Uterus (tissue), 3 donors: ENCODE measurements at regions not wholly inside any gene's neighbourhood (a gene's known extent, or its start where the extent isn't known, plus 50 kb on each side); places are given as distances from the start of the nearest gene placed in this dataset.

Source experiments
- DNase-seq, 2 donors: peaks; one replicate each; pipeline ENCODE4 v3.0.0-alpha.2; 2019 to 2020
- H3K27ac ChIP-seq, 2 donors: fragments of 200-600 bp; sonication (generic); 1 replicate in 1 of 2; 2 replicates in 1 of 2; pipeline ENCODE4 v1.5.1; 2016 to 2018
- H3K27me3 ChIP-seq, 2 donors: fragments of 200-600 bp; sonication (generic); one replicate each; pipeline ENCODE4 v1.5.1; 2018 to 2019; ENCODE audit warnings: control low read depth in 1 of 2
- H3K36me3 ChIP-seq, 2 donors: fragments of 200-600 bp; sonication (generic); one replicate each; pipeline ENCODE4 v1.5.1; 2019; ENCODE audit warnings: control low read depth in 1 of 2
- H3K4me1 ChIP-seq, 2 donors: fragments of 200-600 bp; sonication (generic); one replicate each; pipeline ENCODE4 v1.5.1; 2018 to 2019; ENCODE audit warnings: control low read depth in 1 of 2
- H3K4me3 ChIP-seq, 2 donors: fragments of 200-600 bp; sonication (generic); 1 replicate in 1 of 2; 2 replicates in 1 of 2; pipeline ENCODE4 v1.5.1; 2018 to 2019; ENCODE audit warnings: mild to moderate bottlenecking in 1 of 2
- H3K9me3 ChIP-seq, 2 donors: fragments of 200-600 bp; sonication (generic); one replicate each; pipeline ENCODE4 v1.5.1; 2019; ENCODE audit warnings: control low read depth in 1 of 2
- CTCF ChIP-seq, 4 experiments: fragments of 200-600 bp in 2 of 4; fragments of 450-650 bp in 2 of 4; sonication (generic) in 2 of 4; IDR thresholded peaks; one replicate each; pipeline ENCODE4 v1.5.1; 2016 to 2019; ENCODE audit warnings: antibody characterized with exemption in 4 of 4, mild to moderate bottlenecking in 2 of 4, moderate library complexity in 1 of 4
- POLR2A ChIP-seq, 2 donors: fragments of 450-650 bp; IDR thresholded peaks; one replicate each; pipeline ENCODE4 v1.6.1; 2016; ENCODE audit warnings: antibody characterized with exemption in 2 of 2, mild to moderate bottlenecking in 1 of 2, moderate library complexity in 1 of 2
- intact Hi-C: fragments of 100-400 bp; cut with DNase I; formaldehyde crosslinking; loops from one replicate; pipeline ENCODE4 v1.15.1; 2023; ENCODE audit warnings: low total_unique reads
- donor health status: DM: yes; HTN: yes; CAD: no.

DNA sequence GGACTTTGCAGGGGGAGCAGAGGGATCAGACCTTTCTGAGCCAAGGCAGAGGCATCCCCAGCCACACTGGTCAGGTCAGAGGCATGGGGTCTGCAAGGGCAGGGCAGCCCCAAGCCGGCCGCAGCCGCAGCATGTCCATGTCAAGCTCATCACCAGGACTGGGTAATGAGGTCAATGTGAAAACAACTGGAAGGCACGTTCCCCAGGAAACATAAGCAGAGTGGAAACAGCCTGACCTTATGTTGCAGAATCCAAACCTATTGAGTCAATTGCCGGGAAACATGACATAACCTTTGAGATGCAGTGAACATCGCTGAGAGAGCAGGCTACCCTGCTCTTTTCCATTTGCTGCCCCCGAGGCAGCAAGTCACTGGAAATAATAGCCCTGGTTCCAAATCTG, 315.1 kb upstream of the IGF1R start:
- no peak for DNase-seq
- TF ChIP-seq CTCF (IDR thresholded peaks at IDR 0.05) (no peak), POLR2A (IDR thresholded peaks at IDR 0.05) (no peak)
- no peaks in the 10 kb centered on the region for H3K36me3 ChIP-seq
- no peak overlapping the region for H3K4me3 ChIP-seq
- H3K27me3 ChIP-seq = no peaks in the 10 kb centered on the region
- no peaks in the 10 kb centered on the region for H3K9me3 ChIP-seq
- no peak overlapping the region for H3K27ac ChIP-seq
- intact Hi-C loops = no loop called here
- H3K4me1 ChIP-seq = no peaks in the 10 kb centered on the region

- no peaks in the 10 kb centered on the region for H3K9me3 ChIP-seq
- TF ChIP-seq CTCF (IDR thresholded peaks at IDR 0.05) (no peak), POLR2A (IDR thresholded peaks at IDR 0.05) (no peak)
- H3K27me3 ChIP-seq = no peaks in the 10 kb centered on the region
- DNase-seq = no peak
- intact Hi-C loops = no loop called here
- no peaks in the 10 kb centered on the region for H3K36me3 ChIP-seq
- no peak overlapping the region for H3K4me3 ChIP-seq
- no peak overlapping the region for H3K27ac ChIP-seq
- H3K4me1 ChIP-seq = no peaks in the 10 kb centered on the region
Measured at GRCh38 chr15:98342911-98343310, 305.4 kb upstream of the IGF1R start.

- Histone ChIP-seq H3K36me3 (no peaks in the 10 kb centered on the region), H3K4me3 (no peak overlapping the region), H3K9me3 (no peaks in the 10 kb centered on the region), H3K4me1 (no peaks in the 10 kb centered on the region), H3K27ac (no peak overlapping the region), H3K27me3 (no peaks in the 10 kb centered on the region)
- DNase-seq = no peak
- TF ChIP-seq CTCF (IDR thresholded peaks at IDR 0.05) (no peak), POLR2A (IDR thresholded peaks at IDR 0.05) (no peak)
- intact Hi-C loops = no loop called here
Measured at GRCh38 chr15:98344591-98344990, 303.7 kb upstream of the IGF1R start.

DNA sequence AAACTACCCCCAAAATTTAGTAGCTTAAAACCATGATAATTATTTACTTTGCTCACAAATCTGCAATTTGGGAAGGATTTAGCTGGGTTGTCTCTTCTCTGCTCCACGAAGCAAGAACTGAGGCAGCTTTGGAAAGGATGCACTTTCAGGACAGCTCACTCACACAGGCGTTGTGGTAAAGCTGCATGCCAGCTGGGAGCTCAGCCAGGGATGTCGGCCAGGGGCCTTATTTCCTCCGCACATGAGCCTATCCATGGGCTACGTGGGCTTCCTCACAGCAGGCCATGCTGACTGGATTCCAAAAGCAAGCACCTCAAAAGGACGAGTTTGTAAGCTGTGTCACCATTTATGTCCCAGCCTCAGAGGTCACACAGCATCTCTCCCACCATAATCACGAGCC, 301.3 kb upstream of the IGF1R start:
- DNase-seq = no peak
- Histone ChIP-seq H3K4me3 (no peak overlapping the region), H3K4me1 (no peaks in the 10 kb centered on the region), H3K27me3 (no peaks in the 10 kb centered on the region), H3K36me3 (no peaks in the 10 kb centered on the region), H3K9me3 (no peaks in the 10 kb centered on the region), H3K27ac (no peak overlapping the region)
- intact Hi-C loops = no loop called here
- TF ChIP-seq CTCF (IDR thresholded peaks at IDR 0.05) (no peak), POLR2A (IDR thresholded peaks at IDR 0.05) (no peak)

DNA sequence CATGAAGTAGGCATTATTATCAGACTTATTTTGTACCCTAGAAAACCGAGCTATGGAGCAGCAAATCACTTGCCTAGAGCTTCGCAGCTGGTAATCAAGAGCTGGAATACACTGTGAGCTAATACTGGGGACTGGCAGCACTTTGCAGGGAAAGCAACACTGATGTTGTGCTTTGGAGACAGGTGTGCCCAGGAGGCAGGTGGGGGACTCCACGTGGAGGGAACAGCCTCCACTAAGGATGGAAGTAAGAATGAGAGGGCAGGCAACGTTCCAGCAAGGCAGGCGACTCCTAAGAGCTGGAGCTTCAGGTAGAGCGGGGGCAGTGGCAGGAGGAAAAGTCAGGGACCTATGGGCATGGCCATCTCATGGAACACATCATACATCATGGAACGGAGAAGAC, 300.5 kb upstream of the IGF1R start:
- Histone ChIP-seq H3K4me1 (no peaks in the 10 kb centered on the region), H3K9me3 (no peaks in the 10 kb centered on the region), H3K4me3 (no peak overlapping the region), H3K36me3 (no peaks in the 10 kb centered on the region), H3K27ac (no peak overlapping the region), H3K27me3 (no peaks in the 10 kb centered on the region)
- intact Hi-C loops = no loop called here
- TF ChIP-seq CTCF (IDR thresholded peaks at IDR 0.05) (no peak), POLR2A (IDR thresholded peaks at IDR 0.05) (no peak)
- DNase-seq = no peak
